ENCODE measurements at regions not wholly inside any gene's neighbourhood (a gene's known extent, or its start where the extent isn't known, plus 50 kb on each side); places are given as distances from the start of the nearest gene placed in this dataset.
A peak's percentile ranks its signal among the peaks of the same experiment; 100 is the strongest.

DNA sequence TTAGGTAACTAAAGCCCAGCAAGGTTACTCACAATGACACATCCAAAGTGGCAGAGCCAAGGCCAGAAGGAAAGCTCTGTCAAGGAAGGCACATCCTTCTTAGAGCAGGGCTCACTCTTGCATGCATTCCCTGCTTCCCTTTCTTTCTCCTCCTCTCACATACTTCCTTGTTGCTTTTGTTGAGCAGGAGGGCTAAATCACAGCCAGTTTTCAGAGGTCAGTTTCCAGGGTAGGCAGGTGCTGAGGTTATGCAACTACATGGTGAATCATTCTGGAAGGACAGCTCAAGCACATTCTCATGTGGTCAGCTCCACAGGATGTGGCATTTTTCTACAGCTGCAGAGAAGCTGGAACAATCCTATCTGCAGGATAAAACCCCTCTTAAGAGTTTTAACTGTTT is 275.6 kb downstream of the ZNF621 start:
- TF ChIP-seq POLR2AphosphoS5 (IDR thresholded peaks at IDR 0.05): peak in 2 of 3 donors; percentile 29 to 78
- TF ChIP-seq, protein P1, sequence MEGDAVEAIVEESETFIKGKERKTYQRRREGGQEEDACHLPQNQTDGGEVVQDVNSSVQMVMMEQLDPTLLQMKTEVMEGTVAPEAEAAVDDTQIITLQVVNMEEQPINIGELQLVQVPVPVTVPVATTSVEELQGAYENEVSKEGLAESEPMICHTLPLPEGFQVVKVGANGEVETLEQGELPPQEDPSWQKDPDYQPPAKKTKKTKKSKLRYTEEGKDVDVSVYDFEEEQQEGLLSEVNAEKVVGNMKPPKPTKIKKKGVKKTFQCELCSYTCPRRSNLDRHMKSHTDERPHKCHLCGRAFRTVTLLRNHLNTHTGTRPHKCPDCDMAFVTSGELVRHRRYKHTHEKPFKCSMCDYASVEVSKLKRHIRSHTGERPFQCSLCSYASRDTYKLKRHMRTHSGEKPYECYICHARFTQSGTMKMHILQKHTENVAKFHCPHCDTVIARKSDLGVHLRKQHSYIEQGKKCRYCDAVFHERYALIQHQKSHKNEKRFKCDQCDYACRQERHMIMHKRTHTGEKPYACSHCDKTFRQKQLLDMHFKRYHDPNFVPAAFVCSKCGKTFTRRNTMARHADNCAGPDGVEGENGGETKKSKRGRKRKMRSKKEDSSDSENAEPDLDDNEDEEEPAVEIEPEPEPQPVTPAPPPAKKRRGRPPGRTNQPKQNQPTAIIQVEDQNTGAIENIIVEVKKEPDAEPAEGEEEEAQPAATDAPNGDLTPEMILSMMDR (IDR thresholded peaks at IDR 0.05): no peak
- TF ChIP-seq POLR2A (IDR thresholded peaks at IDR 0.05): no peak
- peak in 1 of 2 donors; percentile 76 for DNase-seq (ENCODE audit: low spot score in 2 of 2)
- Histone ChIP-seq H3K27me3 (no peaks in the 10 kb centered on the region), H3K4me1 (peaks cover 0 to 6% of the 10 kb centered on the region in 2 donors), H3K27ac (peak overlapping the region; percentile 87 to 88), H3K36me3 (no peaks in the 10 kb centered on the region), H3K9me3 (no peaks in the 10 kb centered on the region), H3K4me3 (no peak overlapping the region)
- intact Hi-C loops (cut with DNase I; ENCODE audit: low total_unique reads): no loop called here

DNA sequence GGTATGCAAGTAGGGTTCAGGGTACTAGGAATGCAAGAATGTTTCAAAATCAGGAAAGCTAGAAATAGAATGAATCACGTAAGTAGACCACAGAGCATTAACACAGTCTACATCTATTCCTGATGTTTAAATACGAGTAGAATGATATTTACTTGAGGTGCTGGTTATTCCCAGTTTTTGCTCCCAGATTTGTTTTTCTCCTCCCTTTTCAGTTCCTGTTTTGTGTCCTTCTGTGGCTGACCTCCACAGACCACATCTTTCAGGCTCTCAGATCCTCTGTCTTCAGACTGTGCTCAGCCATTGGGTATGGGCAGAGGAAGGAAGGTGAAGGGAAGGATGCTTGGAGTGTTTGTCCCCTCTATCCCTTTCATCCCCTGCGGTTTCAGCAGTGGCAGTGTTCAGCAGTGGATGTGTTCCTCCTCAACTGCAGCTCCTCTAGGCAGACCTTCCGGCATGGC is 276.6 kb downstream of the ZNF621 start:
- H3K36me3 ChIP-seq: no peaks in the 10 kb centered on the region
- H3K4me1 ChIP-seq: peaks cover 0 to 6% of the 10 kb centered on the region in 2 donors
- no peak for DNase-seq (ENCODE audit: low spot score in 2 of 2)
- peak overlapping the region; percentile 5 to 44 for H3K27ac ChIP-seq
- H3K9me3 ChIP-seq: no peaks in the 10 kb centered on the region
- intact Hi-C loops (cut with DNase I; ENCODE audit: low total_unique reads): no loop called here
- H3K27me3 ChIP-seq: no peaks in the 10 kb centered on the region
- H3K4me3 ChIP-seq: no peak overlapping the region
- TF ChIP-seq POLR2AphosphoS5 (IDR thresholded peaks at IDR 0.05) (no peak), POLR2A (IDR thresholded peaks at IDR 0.05) (no peak)
- TF ChIP-seq, protein P1 (IDR thresholded peaks at IDR 0.05): no peak

DNA sequence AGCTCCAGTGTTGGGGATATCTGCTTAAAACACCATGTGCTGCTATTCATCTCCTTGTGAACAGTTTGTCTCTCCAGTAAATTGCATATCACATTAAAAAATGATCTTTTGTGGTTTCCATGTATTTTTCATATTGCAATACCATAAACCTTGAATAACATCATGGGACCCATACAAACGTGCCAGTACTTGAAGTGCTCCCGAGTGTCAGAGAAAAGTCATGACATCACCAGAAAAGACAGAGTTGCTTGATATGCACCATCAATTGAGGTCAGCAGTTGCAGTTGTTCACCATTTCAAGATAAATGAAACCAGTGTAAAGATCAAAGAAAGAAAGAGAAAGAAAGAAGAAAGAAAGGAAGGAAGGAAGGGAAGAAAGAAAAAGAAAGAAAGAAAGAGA is 278.6 kb downstream of the ZNF621 start:
- Histone ChIP-seq H3K27me3 (no peaks in the 10 kb centered on the region), H3K36me3 (no peaks in the 10 kb centered on the region), H3K9me3 (no peaks in the 10 kb centered on the region), H3K4me3 (no peak overlapping the region), H3K4me1 (peaks cover 0 to 6% of the 10 kb centered on the region in 2 donors), H3K27ac (no peak overlapping the region)
- intact Hi-C loops (cut with DNase I; ENCODE audit: low total_unique reads): no loop called here
- TF ChIP-seq POLR2AphosphoS5 (IDR thresholded peaks at IDR 0.05): no peak
- TF ChIP-seq, protein P1 (IDR thresholded peaks at IDR 0.05): no peak
- TF ChIP-seq POLR2A (IDR thresholded peaks at IDR 0.05): no peak
- DNase-seq (ENCODE audit: low spot score in 2 of 2): no peak

DNA sequence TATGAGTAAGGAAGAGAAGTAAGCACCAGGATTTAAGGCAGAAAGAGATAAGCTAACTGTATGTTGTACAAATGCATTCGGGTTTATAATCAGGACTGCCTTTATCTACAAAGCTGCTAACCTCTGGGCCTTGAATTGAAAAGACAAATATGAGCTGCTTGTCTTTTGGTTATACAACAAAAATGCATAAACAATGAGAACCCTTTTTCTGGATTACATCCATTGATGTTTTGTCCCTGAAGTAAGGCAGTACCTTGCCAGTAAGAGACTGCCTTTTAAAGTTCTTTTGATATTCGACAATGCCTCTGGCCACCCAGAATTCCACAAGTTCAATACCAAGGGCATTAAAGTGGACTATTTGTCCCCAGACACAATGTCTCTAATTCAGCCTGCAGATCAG is 280.7 kb downstream of the ZNF621 start:
- Histone ChIP-seq H3K9me3 (peaks cover 0 to 6% of the 10 kb centered on the region in 2 donors), H3K27me3 (no peaks in the 10 kb centered on the region), H3K36me3 (no peaks in the 10 kb centered on the region), H3K4me1 (no peaks in the 10 kb centered on the region), H3K4me3 (no peak overlapping the region), H3K27ac (no peak overlapping the region)
- TF ChIP-seq POLR2A (IDR thresholded peaks at IDR 0.05): no peak
- TF ChIP-seq, protein P1 (IDR thresholded peaks at IDR 0.05): no peak
- TF ChIP-seq POLR2AphosphoS5 (IDR thresholded peaks at IDR 0.05): no peak
- intact Hi-C loops (cut with DNase I; ENCODE audit: low total_unique reads): no loop called here
- no peak for DNase-seq (ENCODE audit: low spot score in 2 of 2)

GRCh38 chr3:40810813-40811212 is 286.1 kb downstream of the ZNF621 start:
- Histone ChIP-seq H3K9me3 (peaks cover 4 to 24% of the 10 kb centered on the region in 2 donors), H3K36me3 (no peaks in the 10 kb centered on the region), H3K4me3 (no peak overlapping the region), H3K27ac (no peak overlapping the region), H3K4me1 (no peaks in the 10 kb centered on the region), H3K27me3 (no peaks in the 10 kb centered on the region)
- no peak for DNase-seq (ENCODE audit: low spot score in 2 of 2)
- intact Hi-C loops (cut with DNase I; ENCODE audit: low total_unique reads): no loop called here
- TF ChIP-seq POLR2A (IDR thresholded peaks at IDR 0.05): no peak
- TF ChIP-seq, protein P1 (IDR thresholded peaks at IDR 0.05): no peak
- no peak for TF ChIP-seq POLR2AphosphoS5 (IDR thresholded peaks at IDR 0.05)

Measured in breast epithelium (tissue), 4 donors.